Cardiac fibroblast (primary cell): ENCODE measurements at regions not wholly inside any gene's neighbourhood (a gene's known extent, or its start where the extent isn't known, plus 50 kb on each side); places are given as distances from the start of the nearest gene placed in this dataset.

ENCODE experiments used
- DNase-seq, 2 donors: peaks; one replicate each; pipeline versions ENCODE4 v3.0.0 to v3.0.0-alpha.2; 2010; ENCODE audit warnings: low read depth in 2 of 2
- H3K4me3 ChIP-seq, 2 donors: replicated peaks in 1 of 2; 1 replicate in 1 of 2; 2 replicates in 1 of 2; pipeline ENCODE4 v1.5.1; 2011; ENCODE audit warnings: low read depth in 2 of 2, low read length in 2 of 2, mild to moderate bottlenecking in 2 of 2, moderate library complexity in 1 of 2
- TF ChIP-seq, protein P1 (sequence below): IDR thresholded peaks from one replicate; pipeline ENCODE4 v1.5.1; 2011; ENCODE audit warnings: low read depth, mild to moderate bottlenecking, low read length, inconsistent platforms

DNA sequence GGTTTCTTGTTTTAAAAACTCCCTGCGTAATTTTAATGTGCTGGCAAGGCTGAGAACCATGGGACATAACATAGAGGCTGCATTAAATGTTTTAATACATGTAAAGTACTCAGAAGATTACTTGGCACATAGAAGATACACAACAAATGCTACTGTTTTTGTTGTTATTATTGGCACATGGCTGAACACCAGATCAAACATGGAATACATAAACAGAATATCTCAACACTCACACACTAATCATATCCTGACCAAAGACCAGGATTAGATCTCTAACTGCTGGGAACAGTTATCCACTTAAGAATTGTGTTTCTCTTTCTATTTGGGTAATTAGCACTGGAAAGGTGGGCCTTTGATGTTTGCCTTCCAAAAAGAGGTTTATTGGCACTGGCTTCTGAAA is 69.3 kb downstream of the KCNE4 start:
- DNase-seq: no peak
- TF ChIP-seq, protein P1, sequence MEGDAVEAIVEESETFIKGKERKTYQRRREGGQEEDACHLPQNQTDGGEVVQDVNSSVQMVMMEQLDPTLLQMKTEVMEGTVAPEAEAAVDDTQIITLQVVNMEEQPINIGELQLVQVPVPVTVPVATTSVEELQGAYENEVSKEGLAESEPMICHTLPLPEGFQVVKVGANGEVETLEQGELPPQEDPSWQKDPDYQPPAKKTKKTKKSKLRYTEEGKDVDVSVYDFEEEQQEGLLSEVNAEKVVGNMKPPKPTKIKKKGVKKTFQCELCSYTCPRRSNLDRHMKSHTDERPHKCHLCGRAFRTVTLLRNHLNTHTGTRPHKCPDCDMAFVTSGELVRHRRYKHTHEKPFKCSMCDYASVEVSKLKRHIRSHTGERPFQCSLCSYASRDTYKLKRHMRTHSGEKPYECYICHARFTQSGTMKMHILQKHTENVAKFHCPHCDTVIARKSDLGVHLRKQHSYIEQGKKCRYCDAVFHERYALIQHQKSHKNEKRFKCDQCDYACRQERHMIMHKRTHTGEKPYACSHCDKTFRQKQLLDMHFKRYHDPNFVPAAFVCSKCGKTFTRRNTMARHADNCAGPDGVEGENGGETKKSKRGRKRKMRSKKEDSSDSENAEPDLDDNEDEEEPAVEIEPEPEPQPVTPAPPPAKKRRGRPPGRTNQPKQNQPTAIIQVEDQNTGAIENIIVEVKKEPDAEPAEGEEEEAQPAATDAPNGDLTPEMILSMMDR: no peak
- H3K4me3 ChIP-seq: no peak overlapping the region

DNA sequence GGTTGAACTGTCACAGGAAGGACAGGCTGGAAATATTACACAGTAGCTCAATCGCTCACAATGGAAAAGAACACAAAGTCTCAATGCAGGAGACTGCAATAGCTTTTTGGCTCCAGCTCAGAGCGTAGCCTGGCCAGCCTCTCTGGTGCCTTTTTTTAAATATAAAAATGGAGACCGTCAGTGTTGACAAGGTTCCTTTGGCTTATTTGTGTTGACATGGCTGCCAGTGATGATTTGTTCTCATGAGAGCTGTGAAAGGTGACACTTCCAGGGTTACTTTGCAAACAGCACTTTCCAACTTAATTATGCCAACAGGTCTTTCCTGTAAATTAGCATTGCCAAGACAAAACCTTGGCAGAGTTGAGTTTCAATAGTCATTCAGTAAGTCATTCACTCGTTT is 70.8 kb downstream of the KCNE4 start:
- no peak for DNase-seq
- H3K4me3 ChIP-seq: no peak overlapping the region
- TF ChIP-seq, protein P1: no peak

DNA sequence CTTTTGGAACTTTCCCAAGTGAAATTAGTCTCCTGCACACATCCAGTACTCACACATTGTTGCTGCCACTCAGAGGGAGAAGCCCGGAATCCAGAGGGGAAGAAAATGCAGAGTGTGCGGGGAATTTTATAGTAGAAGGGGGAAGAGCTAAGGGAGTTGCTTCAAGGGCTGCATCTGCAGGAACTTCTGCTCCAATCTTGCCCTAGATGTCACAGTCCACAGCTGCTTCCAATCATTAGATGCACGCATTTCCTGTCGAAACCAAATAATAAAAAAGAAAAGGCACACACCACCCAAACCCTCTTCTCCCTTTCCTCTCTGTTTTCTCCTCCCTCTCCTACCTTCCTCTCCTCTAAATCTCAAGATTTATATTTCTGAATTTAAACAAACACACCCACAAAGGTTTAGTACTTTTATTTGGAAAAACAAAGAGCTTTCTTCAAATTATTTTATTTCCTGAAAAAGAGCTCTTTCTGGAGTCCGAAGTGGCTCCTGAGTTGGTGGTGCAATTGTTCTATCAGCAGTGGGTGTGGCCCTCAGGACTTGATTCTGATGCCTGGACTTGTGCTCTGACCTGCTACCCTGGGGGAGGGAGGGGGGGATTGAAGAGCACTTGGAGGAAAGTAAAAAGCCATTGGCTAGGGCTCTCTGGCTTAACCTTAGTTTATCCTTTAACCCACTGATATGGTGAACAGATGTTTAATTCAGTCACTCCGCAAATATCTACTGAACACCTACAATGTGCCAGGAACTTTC is 72.0 kb downstream of the KCNE4 start:
- TF ChIP-seq, protein P1: no peak
- no peak overlapping the region for H3K4me3 ChIP-seq
- peak; percentile 42 to 47 for DNase-seq

DNA sequence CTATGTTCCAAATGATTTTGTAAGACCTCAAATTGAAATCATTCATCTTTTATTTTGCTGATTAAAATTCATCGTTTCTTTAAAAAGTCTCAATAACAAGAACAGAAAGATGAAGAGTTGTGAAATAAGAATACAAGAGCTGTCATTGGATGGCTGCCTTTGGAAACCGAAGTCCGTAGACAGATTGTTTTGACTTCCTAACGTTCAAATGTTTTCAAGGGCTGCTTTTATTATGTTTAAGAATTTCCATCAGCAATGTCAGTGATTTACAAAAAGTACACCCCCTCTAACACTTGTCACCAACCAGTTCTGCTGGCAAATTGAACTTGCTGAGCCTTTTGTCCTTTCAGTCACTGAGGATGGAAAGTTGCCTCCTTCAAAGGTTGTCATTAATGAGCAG is 89.6 kb downstream of the KCNE4 start:
- DNase-seq: no peak

DNA sequence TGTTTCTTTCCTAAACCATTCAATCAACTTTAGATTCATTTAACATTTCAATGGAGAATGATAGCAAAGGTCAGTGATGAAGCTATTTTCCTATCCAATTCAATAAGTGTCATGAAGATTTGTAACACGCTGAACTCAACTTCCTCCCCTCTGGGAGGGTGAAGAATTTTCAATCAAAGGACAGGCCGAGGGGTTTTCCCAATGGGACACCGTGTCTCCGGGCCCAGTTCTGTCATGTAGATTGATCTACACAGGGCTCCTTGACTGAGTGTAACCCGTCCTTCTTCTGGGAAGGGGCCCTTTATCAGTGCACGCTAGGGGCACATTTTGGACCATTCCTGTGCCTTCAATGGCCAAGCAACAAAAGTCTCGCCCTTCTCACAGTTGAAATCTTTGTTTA is 90.1 kb downstream of the KCNE4 start:
- no peak for DNase-seq
- TF ChIP-seq, protein P1: no peak
- no peak overlapping the region for H3K4me3 ChIP-seq

More for the DNA sequence above, 89.6 kb downstream of the KCNE4 start:
- no peak overlapping the region for H3K4me3 ChIP-seq
- TF ChIP-seq, protein P1: no peak

DNA sequence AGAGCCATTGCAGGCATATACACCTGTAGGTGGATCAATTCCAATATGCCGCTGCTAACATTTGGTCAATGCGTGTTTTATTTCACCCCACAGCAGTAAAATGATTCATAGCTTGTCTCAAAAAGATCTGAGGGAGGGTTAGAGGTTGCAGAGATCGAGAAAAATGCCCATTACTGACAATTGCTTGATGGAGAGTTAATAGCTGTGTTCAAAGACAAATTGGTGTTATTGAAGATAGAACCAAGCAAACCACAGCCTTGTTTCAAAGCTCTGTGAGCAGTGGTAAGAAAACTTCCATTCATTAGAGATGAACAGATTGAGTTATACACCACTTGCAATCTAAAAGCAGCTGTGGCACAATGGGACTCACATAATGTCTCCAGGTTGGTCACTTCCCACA is 95.4 kb downstream of the KCNE4 start:
- H3K4me3 ChIP-seq: no peak overlapping the region
- no peak for DNase-seq
- TF ChIP-seq, protein P1: no peak

DNA sequence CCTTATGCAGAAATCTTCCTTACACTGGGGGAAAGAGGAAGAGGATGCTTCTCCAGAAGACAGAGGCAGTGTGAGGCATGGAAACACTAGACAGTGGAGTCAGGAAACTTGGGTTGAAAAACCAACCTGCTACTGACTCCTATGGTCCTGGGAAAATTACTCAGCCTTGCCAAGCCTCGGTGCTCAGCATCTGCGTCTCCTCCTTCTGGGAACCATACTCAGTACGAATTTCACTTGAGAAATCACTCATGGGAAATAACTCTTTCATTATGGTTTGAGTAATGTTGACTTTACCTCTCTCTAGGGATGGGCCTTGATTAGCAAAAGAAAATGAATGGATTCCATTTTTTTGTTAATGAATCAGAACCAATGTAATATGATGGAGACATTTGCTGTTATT is 96.5 kb downstream of the KCNE4 start:
- TF ChIP-seq, protein P1: no peak
- H3K4me3 ChIP-seq: no peak overlapping the region
- DNase-seq: peak in 1 of 2 donors; percentile 67
